GM21515 (cell line): ENCODE measurements at regions not wholly inside any gene's neighbourhood (a gene's known extent, or its start where the extent isn't known, plus 50 kb on each side); places are given as distances from the start of the nearest gene placed in this dataset.

Experiments
- ATAC-seq: cut with Tn5 transposase; IDR thresholded peaks from one replicate; pipeline ENCODE4 v1.9.1; 2021; ENCODE audit not compliant: unreplicated experiment

DNA sequence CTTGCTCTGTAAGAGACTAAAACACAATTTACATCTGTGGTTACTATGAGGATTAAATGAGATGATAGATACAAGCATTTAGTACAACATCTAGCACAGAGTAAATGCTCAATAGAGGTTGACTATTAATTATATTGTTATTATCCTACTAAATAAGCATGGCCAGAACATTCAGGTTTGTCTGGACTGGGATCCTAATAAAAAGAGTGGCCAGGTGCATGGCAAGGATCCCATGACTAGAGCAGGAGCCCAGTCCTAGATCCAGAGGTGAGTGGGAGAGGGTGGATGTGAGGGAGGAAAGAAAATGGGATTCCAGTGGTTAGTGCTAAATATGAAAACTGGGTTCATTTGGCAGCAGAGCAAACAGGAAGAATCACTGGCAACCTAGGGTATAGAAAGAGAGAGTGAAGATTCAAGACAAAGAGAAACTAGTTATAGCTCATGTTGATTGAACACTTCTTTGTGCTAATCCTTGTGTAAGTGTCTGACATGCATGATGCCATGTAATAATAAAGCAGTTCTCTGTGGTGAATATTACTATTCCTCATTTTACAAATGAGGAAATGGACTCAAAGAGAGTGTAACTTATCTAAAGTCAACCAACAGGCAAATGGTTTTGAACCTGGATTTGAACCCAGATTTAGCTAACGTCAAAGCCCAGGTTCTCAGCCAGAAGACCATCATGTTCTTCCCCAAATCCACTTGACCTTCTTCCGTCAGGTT is 71.1 kb upstream of the FGGY start:
- ATAC-seq: no peak

- no peak for ATAC-seq
Observed at GRCh38 chr1:59229138-59229537, 67.8 kb upstream of the FGGY start.

DNA sequence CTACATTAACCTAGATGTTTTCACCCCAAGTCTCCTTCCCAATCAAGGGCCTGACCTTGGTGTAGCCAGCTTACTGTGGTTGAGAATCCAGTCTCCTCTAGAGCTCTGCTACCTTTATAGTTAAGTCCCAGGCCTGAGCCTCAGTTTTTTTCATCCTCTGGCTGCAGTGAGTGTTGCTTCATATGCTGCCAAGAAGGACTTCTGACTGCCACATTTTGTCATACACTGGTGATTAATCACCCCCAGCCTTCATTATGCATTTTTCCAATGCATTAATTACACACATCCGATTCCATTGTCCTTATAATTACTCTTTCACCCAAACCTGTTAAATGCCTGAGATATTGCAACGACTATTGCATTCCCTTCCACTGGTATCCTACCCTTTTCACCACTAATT is 66.3 kb upstream of the FGGY start:
- ATAC-seq: no peak

- ATAC-seq: no peak
Observed at GRCh38 chr1:59232216-59232615, 64.7 kb upstream of the FGGY start.

DNA sequence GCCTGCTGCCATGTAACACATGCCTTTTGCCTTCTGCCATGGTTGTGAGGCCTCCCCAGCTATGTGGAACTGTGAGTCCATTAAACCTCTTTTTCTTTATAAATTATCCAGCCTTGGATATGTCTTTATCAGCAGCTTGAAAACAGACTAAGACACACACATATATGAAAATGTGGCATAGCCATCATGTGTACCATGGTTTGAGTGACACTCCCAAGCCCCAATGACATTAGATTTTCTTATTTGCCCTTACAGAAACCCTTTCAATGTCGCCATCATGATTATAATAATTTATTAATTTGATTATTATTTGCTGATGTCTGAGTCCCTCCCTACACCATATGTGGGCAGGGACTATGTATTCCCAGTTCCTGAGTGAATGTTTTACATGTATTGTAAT is 63.5 kb upstream of the FGGY start:
- no peak for ATAC-seq

DNA sequence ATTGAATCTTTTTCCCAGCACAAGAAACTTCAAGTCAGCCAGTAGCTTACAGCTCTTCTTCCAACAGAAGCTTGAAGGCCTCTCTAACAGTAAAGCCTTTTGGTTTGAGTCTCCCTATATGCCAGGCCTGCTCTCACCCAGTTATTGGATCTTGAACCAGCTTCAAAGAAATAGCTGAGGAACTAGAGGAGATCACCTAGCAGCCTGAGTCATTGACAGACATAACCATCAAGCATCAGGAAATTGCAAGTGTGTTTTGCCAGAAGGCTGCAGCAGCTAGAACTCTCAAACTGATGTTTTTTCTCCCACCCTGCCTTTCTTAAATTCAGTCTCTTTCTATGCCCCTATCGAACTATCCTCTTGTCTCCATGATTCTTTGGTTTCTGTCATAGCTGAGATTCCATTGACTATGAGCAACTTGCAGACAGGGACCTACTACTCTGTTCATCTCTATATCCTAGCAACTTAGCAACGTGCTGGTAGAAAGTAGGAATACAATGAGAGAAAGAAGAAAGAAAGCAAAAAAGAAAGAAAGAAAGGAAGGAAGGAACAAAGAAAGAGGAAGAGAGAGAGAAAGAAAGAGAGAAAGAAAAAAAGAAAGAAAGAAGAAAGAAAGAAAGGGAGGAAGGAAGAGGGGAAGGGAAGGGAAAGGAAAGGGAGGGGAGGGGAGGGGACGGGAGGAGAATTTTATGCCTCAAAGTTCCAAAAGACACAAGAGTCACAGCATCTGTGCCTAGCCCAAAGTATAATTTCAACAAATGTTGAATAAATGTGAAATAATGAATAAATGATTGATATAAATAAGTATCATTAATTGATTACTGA is 60.0 kb upstream of the FGGY start:
- no peak for ATAC-seq

DNA sequence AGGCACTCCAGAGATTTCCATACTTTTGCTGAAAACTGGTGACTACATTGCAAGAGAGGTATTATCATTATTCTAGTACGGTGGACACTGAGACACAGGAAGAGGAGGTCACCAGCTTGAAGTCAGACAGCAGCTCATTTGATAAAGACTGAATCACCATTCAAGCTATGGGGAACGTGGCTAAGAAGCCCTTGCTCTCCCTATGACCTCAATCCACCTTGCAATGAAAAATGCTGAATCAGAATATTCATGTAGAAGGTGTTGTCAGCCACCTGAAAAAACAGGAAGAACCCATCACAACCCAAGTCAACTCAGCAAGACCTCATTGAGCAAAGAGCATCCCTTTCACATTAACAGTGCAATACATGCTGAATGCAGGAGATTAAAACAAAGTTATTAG is 59.0 kb upstream of the FGGY start:
- ATAC-seq: no peak

- no peak for ATAC-seq
Observed at GRCh38 chr1:59238333-59238934, 58.5 kb upstream of the FGGY start.

DNA sequence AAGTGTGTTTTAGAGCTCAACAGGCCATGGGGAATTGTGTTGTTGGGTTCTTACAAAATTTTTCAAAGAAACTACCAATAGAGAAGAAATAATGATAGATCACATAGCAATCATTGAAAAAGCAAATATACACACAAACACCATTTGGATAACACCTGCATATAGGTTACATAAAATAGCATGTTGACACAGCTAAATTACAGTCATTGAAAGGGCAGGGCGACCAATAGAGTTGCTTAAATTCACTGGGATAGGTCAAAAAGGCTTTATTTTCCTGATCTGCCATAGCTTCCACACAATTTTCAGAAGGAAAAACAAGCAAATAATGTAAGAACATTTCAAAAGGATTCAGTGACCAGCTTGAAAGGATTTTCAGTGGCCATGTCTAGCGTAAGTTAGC is 57.9 kb upstream of the FGGY start:
- no peak for ATAC-seq

- no peak for ATAC-seq
Observed at GRCh38 chr1:59241909-59242308, 55.0 kb upstream of the FGGY start.

- no peak for ATAC-seq
Observed at GRCh38 chr1:59242370-59242769, 54.5 kb upstream of the FGGY start.

GRCh38 chr1:59243550-59243949 is 53.3 kb upstream of the FGGY start:
- no peak for ATAC-seq

DNA sequence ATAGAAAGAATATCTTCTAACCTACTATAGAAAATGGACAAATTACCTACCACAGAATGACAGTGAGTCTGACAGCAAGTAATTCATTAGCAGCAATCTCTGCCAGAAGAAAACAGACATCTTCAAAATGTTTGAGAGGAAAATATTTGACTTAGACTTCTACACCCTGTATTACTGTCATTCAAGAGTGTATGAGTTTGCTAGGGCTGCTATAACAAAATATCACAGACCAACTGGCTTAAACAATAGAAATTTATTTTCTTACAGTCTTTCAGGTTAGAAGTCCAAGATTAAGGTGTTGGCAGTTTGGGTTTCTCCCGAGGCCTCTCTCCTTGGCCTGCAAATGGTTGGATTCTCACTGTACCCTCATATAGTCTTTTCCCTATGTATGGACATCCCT is 52.9 kb upstream of the FGGY start:
- no peak for ATAC-seq

- no peak for ATAC-seq
Observed at GRCh38 chr1:59244891-59245290, 52.0 kb upstream of the FGGY start.
